ENCODE measurements at regions not wholly inside any gene's neighbourhood (a gene's known extent, or its start where the extent isn't known, plus 50 kb on each side); places are given as distances from the start of the nearest gene placed in this dataset.

DNA sequence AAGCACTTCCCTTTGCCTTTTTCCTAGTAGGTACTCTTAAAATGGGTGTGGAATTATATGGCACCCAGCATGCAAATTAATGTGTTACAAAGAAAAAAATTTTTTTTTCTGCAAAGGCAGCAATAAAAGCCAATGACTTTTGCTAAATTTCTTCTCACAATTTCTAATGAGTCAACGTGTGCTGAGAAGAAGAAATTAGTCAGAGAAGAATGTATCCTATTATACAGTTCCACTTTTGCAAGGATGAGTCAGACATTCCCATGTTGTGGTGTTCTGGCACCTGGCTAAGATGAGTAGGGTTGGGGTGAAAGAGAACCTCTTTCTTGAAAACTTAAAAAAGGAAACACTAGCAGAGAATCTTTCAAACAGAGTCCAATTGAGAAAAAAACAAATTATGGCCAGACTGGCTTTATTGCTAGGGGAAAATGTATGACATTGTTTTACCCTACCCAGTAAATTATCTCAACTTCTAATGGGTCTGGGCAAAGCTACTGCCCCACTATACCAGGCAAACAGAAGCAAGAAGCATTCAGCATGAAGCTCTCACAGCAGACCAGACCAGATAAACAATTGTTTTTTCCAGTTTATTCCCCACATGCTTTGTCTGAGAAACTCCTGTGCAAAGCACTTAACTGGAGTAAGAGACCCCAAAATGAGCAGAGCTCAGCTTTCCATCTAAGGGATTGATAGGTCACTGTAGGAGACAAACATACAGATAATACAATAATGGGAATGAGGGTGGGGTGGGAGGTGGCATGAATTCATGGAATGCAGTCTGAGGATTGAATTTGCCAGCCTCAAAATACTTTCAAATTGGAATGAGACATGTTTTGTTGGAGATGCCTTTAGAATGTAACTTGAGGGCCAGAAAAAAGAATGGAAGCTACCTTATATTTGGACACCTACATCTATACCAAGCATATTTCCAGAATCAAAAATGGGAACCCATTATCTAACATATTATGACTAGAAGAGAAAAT is 220.8 kb upstream of the RFX3 start:
- TF ChIP-seq SIN3A (IDR thresholded peaks at IDR 0.05; ENCODE audit: borderline replicate concordance, insufficient read depth, low read depth, low read length) (no peak), POLR2AphosphoS5 (IDR thresholded peaks at IDR 0.05; ENCODE audit: low read depth, low read length) (no peak), TCF7L2 (IDR thresholded peaks at IDR 0.05; ENCODE audit: low read depth, low read length) (no peak)
- TF ChIP-seq, protein P1, sequence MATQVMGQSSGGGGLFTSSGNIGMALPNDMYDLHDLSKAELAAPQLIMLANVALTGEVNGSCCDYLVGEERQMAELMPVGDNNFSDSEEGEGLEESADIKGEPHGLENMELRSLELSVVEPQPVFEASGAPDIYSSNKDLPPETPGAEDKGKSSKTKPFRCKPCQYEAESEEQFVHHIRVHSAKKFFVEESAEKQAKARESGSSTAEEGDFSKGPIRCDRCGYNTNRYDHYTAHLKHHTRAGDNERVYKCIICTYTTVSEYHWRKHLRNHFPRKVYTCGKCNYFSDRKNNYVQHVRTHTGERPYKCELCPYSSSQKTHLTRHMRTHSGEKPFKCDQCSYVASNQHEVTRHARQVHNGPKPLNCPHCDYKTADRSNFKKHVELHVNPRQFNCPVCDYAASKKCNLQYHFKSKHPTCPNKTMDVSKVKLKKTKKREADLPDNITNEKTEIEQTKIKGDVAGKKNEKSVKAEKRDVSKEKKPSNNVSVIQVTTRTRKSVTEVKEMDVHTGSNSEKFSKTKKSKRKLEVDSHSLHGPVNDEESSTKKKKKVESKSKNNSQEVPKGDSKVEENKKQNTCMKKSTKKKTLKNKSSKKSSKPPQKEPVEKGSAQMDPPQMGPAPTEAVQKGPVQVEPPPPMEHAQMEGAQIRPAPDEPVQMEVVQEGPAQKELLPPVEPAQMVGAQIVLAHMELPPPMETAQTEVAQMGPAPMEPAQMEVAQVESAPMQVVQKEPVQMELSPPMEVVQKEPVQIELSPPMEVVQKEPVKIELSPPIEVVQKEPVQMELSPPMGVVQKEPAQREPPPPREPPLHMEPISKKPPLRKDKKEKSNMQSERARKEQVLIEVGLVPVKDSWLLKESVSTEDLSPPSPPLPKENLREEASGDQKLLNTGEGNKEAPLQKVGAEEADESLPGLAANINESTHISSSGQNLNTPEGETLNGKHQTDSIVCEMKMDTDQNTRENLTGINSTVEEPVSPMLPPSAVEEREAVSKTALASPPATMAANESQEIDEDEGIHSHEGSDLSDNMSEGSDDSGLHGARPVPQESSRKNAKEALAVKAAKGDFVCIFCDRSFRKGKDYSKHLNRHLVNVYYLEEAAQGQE (IDR thresholded peaks at IDR 0.05; ENCODE audit: insufficient read depth in 1 of 2, low read depth in 2 of 2, low read length in 1 of 2), result no peak
- TF ChIP-seq, protein P2, sequence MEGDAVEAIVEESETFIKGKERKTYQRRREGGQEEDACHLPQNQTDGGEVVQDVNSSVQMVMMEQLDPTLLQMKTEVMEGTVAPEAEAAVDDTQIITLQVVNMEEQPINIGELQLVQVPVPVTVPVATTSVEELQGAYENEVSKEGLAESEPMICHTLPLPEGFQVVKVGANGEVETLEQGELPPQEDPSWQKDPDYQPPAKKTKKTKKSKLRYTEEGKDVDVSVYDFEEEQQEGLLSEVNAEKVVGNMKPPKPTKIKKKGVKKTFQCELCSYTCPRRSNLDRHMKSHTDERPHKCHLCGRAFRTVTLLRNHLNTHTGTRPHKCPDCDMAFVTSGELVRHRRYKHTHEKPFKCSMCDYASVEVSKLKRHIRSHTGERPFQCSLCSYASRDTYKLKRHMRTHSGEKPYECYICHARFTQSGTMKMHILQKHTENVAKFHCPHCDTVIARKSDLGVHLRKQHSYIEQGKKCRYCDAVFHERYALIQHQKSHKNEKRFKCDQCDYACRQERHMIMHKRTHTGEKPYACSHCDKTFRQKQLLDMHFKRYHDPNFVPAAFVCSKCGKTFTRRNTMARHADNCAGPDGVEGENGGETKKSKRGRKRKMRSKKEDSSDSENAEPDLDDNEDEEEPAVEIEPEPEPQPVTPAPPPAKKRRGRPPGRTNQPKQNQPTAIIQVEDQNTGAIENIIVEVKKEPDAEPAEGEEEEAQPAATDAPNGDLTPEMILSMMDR (IDR thresholded peaks at IDR 0.05), result no peak
- ATAC-seq (0 out of 2 replicates have a peak, but pooled peaks have one; percentile 56), DNase-seq (ENCODE audit: low read depth, low spot score) (no peak)
- no peaks in the 10 kb centered on the region for H3K4me1 ChIP-seq (ENCODE audit: control insufficient read depth, insufficient read depth, low read length)
- H3K27me3 ChIP-seq (ENCODE audit: control insufficient read depth, insufficient read depth, low read length), result no peaks in the 10 kb centered on the region
- H3K9me3 ChIP-seq (ENCODE audit: control insufficient read depth, insufficient read depth, low read depth, low read length), result no peaks in the 10 kb centered on the region
- ChIA-PET POLR2A (no interaction called here), CTCF (no interaction called here)
- H3K36me3 ChIP-seq (ENCODE audit: control insufficient read depth, insufficient read depth, low read length), result no peaks in the 10 kb centered on the region
- BruUV-seq (replicated peaks), result no TSS peak
- no peak overlapping the region for H3K4me3 ChIP-seq (ENCODE audit: low read depth in 2 of 2, low read length in 2 of 2)
- in situ Hi-C loops (cut with HindIII; ENCODE audit: low pct_unique_long_range_greater_than_20kb, low sequenced_read_pairs), result no loop called here
- no peak overlapping the region for H3K27ac ChIP-seq (ENCODE audit: low read length)
- intact Hi-C loops (cut with micrococcal nuclease; ENCODE audit: unreplicated experiment), result no loop called here

DNA sequence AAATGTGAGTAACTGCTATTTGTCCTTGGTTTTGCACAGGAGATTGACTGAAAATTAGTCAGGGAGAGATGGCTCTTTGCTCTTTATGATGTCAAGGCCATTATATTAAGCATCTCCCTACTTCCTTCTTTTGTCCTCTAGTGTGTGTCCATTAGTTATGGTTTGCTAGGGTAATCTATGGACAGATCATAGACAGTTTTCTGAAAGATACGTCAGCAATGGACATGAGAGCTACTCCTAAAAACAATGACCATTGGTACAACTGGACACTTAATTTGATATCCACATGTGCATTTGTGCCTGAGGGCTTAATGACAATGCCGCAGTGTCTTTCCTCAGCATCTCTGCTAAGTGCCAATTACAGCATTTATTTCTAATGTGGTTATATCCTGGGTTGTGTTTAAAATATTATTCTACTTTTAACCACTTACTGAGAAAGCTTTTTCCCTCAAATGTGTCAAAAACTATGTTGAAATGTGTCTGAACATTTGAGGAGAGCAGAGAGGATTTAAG is 218.2 kb upstream of the RFX3 start:
- H3K36me3 ChIP-seq (ENCODE audit: control insufficient read depth, insufficient read depth, low read length), result no peaks in the 10 kb centered on the region
- no peak for ATAC-seq
- H3K4me1 ChIP-seq (ENCODE audit: control insufficient read depth, insufficient read depth, low read length), result no peaks in the 10 kb centered on the region
- no TSS peak for BruUV-seq (replicated peaks)
- H3K27me3 ChIP-seq (ENCODE audit: control insufficient read depth, insufficient read depth, low read length), result no peaks in the 10 kb centered on the region
- no peak overlapping the region for H3K4me3 ChIP-seq (ENCODE audit: low read depth in 2 of 2, low read length in 2 of 2)
- no peaks in the 10 kb centered on the region for H3K9me3 ChIP-seq (ENCODE audit: control insufficient read depth, insufficient read depth, low read depth, low read length)
- TF ChIP-seq POLR2AphosphoS5 (IDR thresholded peaks at IDR 0.05; ENCODE audit: low read depth, low read length) (no peak), SIN3A (IDR thresholded peaks at IDR 0.05; ENCODE audit: borderline replicate concordance, insufficient read depth, low read depth, low read length) (no peak), TCF7L2 (IDR thresholded peaks at IDR 0.05; ENCODE audit: low read depth, low read length) (no peak)
- TF ChIP-seq, protein P1 (IDR thresholded peaks at IDR 0.05; ENCODE audit: insufficient read depth in 1 of 2, low read depth in 2 of 2, low read length in 1 of 2), result no peak
- TF ChIP-seq, protein P2 (IDR thresholded peaks at IDR 0.05), result no peak
- intact Hi-C loops (cut with micrococcal nuclease; ENCODE audit: unreplicated experiment) (no loop called here), in situ Hi-C loops (cut with HindIII; ENCODE audit: low pct_unique_long_range_greater_than_20kb, low sequenced_read_pairs) (no loop called here)
- H3K27ac ChIP-seq (ENCODE audit: low read length), result no peak overlapping the region
- POLR2A ChIA-PET, result no interaction called here
- CTCF ChIA-PET, result no interaction called here
- no peak for DNase-seq (ENCODE audit: low read depth, low spot score)
